ENCODE measurements at regions not wholly inside any gene's neighbourhood (a gene's known extent, or its start where the extent isn't known, plus 50 kb on each side); places are given as distances from the start of the nearest gene placed in this dataset.

DNA sequence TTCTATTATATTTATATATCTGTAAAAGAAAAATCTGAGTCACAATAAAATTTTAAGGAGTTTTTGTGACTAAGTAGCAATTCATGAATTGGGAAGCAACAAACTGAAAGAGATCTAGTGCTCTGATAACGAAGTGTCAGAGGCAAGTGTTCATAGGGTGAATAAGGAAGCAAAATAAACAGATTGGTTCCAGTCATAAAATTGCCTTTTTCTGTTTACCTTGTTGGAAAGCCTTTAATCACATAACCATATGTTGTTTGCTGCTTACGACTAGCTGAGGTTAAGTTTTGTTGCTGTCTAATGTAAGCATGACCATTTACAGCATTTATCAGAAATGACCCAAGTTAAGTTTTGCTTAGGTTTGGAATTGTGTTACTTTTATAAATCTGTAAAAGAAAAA is 358.9 kb downstream of the ARL6IP6 start:
- 29% methylated on average over 2 of the region's 2 CpGs for WGBS (ENCODE audit: insufficient coverage, low coverage, low lambda C conversion rate, missing lambda C conversion rate)

DNA sequence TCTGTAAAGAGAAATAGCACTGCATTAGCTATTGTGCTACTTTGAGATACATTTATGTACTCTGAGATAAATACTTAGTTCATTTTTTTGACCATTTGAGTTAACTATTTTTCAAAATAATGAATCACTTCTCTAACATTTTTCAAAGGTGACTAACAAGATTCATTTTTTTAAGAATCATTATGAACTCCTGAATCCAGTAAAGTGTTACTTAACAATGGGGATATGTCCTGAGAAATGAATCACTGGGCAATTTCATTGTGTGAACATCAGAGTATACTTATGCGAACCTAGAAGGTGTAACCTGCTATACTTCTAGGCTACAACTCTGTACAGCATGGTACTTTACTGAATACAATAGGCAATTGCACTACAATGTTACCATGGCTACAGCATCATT is 355.8 kb downstream of the ARL6IP6 start:
- H3K4me1 ChIP-seq: no peaks in the 10 kb centered on the region
- DNase-seq (no peak), ATAC-seq (no peak)
- WGBS (ENCODE audit: insufficient coverage, low coverage, low lambda C conversion rate, missing lambda C conversion rate): 79% methylated on average over 1 of the region's 1 CpG
- intact Hi-C loops (cut with DNase I): no loop called here
- H3K9me3 ChIP-seq: no peaks in the 10 kb centered on the region
- H3K36me3 ChIP-seq: no peaks in the 10 kb centered on the region
- H3K4me3 ChIP-seq: no peak overlapping the region
- TF ChIP-seq POLR2A (IDR thresholded peaks at IDR 0.05): no peak
- TF ChIP-seq, protein P1, sequence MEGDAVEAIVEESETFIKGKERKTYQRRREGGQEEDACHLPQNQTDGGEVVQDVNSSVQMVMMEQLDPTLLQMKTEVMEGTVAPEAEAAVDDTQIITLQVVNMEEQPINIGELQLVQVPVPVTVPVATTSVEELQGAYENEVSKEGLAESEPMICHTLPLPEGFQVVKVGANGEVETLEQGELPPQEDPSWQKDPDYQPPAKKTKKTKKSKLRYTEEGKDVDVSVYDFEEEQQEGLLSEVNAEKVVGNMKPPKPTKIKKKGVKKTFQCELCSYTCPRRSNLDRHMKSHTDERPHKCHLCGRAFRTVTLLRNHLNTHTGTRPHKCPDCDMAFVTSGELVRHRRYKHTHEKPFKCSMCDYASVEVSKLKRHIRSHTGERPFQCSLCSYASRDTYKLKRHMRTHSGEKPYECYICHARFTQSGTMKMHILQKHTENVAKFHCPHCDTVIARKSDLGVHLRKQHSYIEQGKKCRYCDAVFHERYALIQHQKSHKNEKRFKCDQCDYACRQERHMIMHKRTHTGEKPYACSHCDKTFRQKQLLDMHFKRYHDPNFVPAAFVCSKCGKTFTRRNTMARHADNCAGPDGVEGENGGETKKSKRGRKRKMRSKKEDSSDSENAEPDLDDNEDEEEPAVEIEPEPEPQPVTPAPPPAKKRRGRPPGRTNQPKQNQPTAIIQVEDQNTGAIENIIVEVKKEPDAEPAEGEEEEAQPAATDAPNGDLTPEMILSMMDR (IDR thresholded peaks at IDR 0.05): no peak
- no peak overlapping the region for H3K27ac ChIP-seq
- no peaks in the 10 kb centered on the region for H3K27me3 ChIP-seq

More for the DNA sequence above, 358.9 kb downstream of the ARL6IP6 start:
- DNase-seq (no peak), ATAC-seq (no peak)
- TF ChIP-seq, protein P1 (IDR thresholded peaks at IDR 0.05): no peak
- TF ChIP-seq POLR2A (IDR thresholded peaks at IDR 0.05): no peak
- no peaks in the 10 kb centered on the region for H3K9me3 ChIP-seq
- H3K27me3 ChIP-seq: no peaks in the 10 kb centered on the region
- H3K27ac ChIP-seq: no peak overlapping the region
- no peaks in the 10 kb centered on the region for H3K36me3 ChIP-seq
- intact Hi-C loops (cut with DNase I): no loop called here
- no peak overlapping the region for H3K4me3 ChIP-seq
- H3K4me1 ChIP-seq: no peaks in the 10 kb centered on the region

DNA sequence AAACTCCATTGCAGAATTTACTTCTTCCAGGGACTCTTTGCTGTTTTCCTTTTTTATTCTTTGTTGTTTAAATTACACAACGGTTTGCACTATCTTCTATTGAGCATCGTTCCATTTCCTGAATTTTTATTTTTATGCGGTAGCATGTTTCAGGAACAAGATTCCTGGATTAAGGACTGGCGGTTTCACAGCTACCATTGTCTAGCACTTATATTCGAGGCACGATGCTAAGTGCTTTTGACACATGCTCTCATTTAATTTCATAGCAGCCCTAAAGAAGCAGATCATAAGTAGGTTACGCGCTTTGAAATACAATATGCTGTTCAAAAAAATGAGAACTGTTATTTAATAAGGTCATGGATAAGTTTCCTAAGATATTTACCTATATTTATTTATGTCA is 354.4 kb downstream of the ARL6IP6 start:
- ATAC-seq (no peak), DNase-seq (no peak)
- H3K4me1 ChIP-seq: no peaks in the 10 kb centered on the region
- no peak overlapping the region for H3K4me3 ChIP-seq
- intact Hi-C loops (cut with DNase I): no loop called here
- 77% methylated on average over 8 of the region's 8 CpGs for WGBS (ENCODE audit: insufficient coverage, low coverage, low lambda C conversion rate, missing lambda C conversion rate)
- H3K36me3 ChIP-seq: no peaks in the 10 kb centered on the region
- H3K27me3 ChIP-seq: no peaks in the 10 kb centered on the region
- TF ChIP-seq POLR2A (IDR thresholded peaks at IDR 0.05): no peak
- TF ChIP-seq, protein P1 (IDR thresholded peaks at IDR 0.05): no peak
- no peaks in the 10 kb centered on the region for H3K9me3 ChIP-seq
- H3K27ac ChIP-seq: no peak overlapping the region

DNA sequence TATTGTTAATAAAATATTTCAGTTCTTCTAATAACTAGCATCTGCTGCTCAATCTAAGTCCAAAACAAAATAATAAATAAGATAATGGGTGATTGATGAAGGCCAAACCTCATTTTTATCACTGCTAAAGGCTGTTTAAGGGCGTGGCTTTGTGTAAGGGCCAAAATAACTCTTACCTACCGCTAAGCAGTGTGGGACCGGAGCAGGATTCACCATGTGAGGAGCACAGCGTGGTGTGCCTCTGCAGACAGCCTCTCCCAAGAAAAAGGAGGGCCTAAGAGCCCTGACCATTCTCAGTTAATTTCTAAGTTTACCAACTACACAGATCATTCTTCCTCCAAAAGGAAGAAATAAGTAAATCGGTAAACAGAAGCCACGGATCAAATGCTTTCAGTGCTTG is 353.7 kb downstream of the ARL6IP6 start:
- WGBS (ENCODE audit: insufficient coverage, low coverage, low lambda C conversion rate, missing lambda C conversion rate): 54% methylated on average over 6 of the region's 6 CpGs
- Histone ChIP-seq H3K4me1 (no peaks in the 10 kb centered on the region), H3K4me3 (no peak overlapping the region), H3K9me3 (no peaks in the 10 kb centered on the region), H3K27me3 (no peaks in the 10 kb centered on the region), H3K27ac (no peak overlapping the region), H3K36me3 (no peaks in the 10 kb centered on the region)
- TF ChIP-seq, protein P1 (IDR thresholded peaks at IDR 0.05): no peak
- no peak for TF ChIP-seq POLR2A (IDR thresholded peaks at IDR 0.05)
- no peak for DNase-seq
- intact Hi-C loops (cut with DNase I): no loop called here
- no peak for ATAC-seq

DNA sequence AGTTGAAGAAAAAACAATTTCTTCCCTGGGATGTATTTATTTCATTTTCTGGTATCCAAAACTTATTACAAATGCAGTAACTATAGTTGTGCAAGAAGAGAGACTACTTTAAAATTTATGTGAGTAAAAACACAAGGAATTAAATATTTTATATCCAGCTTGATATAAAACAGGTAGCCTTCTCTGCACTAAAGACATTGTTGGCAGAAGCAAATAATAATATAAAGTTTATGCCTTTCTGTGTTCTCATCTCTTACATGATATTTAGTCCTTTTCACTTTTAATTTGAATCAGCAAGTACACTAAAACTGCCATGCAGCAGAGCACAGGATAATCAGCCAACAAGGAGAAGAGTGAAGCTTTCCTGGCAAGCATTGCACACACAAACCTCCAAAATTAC is 352.7 kb downstream of the ARL6IP6 start:
- DNase-seq (no peak), ATAC-seq (no peak)
- TF ChIP-seq, protein P1 (IDR thresholded peaks at IDR 0.05): no peak
- TF ChIP-seq POLR2A (IDR thresholded peaks at IDR 0.05): no peak
- H3K9me3 ChIP-seq: no peaks in the 10 kb centered on the region
- no peaks in the 10 kb centered on the region for H3K4me1 ChIP-seq
- intact Hi-C loops (cut with DNase I): no loop called here
- H3K36me3 ChIP-seq: no peaks in the 10 kb centered on the region
- H3K27ac ChIP-seq: no peak overlapping the region
- H3K4me3 ChIP-seq: no peak overlapping the region
- no peaks in the 10 kb centered on the region for H3K27me3 ChIP-seq
